Heart left ventricle (tissue), 13 donors: ENCODE measurements at regions not wholly inside any gene's neighbourhood (a gene's known extent, or its start where the extent isn't known, plus 50 kb on each side); places are given as distances from the start of the nearest gene placed in this dataset.

Experiments
- POLR2A ChIP-seq, 2 donors: fragments of 450-650 bp; IDR thresholded peaks; one replicate each; pipeline ENCODE4 v1.6.1; 2017; ENCODE audit warnings: antibody characterized with exemption in 2 of 2, mild to moderate bottlenecking in 2 of 2, moderate library complexity in 2 of 2
- TF ChIP-seq, protein P1 (sequence below), 12 donors: fragments of 200-600 bp; sonication (generic) in 4 of 12; IDR thresholded peaks; one replicate each; pipeline versions ENCODE4 v1.5.0 to v1.8.0; 2018 to 2022; ENCODE audit warnings: antibody characterized with exemption in 12 of 12, mild to moderate bottlenecking in 5 of 12
- donor health status: ischemic (EF 13 %, LVEDD 7.1; RV severe dilation, severe dysfunction).
- donor health status: DM: no; HTN: yes; CAD: no.
- donor health status: DM: no; HTN: no; CAD: no.
- donor health status: ischemic (EF 25% LVEDD 6.9; RV normal size, moderate dysfunction).
- donor health status: ischemic (EF 25% LVEDD 5.7; RV mildly dilated, moderate dysfunction).
- donor health status: ischemic (EF 35%, LVEDD 5.7; RV mildly dilated, moderate dysfunction).
- donor health status: nonischemic (EF 11% LVEDD 7.7; RV severe dilation, severe dysfunction).
- donor health status: DM: yes; HTN: yes; CAD: no.
- donor health status: PGD.
- donor health status: ischemic (EF 29% LVEDD 5.4; RV normal size, mild dysfunction).
- donor health status: nonischemic (EF 23%, LVEDD 6.1; RV moderate dilation, normal function).

DNA sequence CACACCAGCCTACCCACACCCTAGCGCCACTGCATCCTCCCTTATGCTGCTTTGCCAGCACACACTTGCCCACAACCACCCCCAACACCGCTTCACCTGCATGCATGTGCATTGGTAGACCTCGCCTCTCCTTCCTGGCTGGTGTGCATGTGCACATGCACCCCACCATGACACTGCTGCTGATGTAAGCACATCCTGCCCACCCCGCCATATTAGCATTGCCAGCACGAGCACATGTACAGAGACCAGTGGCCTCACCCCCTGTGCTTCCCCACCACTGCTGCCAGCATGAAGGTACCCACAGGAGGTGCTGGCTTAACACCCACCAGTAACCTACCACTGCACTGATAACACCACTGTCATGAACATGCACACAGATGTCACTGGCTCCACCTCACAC is 218.2 kb downstream of the SLCO4C1 start:
- TF ChIP-seq, protein P1, sequence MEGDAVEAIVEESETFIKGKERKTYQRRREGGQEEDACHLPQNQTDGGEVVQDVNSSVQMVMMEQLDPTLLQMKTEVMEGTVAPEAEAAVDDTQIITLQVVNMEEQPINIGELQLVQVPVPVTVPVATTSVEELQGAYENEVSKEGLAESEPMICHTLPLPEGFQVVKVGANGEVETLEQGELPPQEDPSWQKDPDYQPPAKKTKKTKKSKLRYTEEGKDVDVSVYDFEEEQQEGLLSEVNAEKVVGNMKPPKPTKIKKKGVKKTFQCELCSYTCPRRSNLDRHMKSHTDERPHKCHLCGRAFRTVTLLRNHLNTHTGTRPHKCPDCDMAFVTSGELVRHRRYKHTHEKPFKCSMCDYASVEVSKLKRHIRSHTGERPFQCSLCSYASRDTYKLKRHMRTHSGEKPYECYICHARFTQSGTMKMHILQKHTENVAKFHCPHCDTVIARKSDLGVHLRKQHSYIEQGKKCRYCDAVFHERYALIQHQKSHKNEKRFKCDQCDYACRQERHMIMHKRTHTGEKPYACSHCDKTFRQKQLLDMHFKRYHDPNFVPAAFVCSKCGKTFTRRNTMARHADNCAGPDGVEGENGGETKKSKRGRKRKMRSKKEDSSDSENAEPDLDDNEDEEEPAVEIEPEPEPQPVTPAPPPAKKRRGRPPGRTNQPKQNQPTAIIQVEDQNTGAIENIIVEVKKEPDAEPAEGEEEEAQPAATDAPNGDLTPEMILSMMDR (IDR thresholded peaks at IDR 0.05), result no peak
- TF ChIP-seq POLR2A (IDR thresholded peaks at IDR 0.05), result no peak
